GM19351 (cell line): ENCODE measurements at regions not wholly inside any gene's neighbourhood (a gene's known extent, or its start where the extent isn't known, plus 50 kb on each side); places are given as distances from the start of the nearest gene placed in this dataset.
A peak's percentile ranks its signal among the peaks of the same experiment; 100 is the strongest.
"Not testable (repeated sequence)": the region's sequence is repeated elsewhere in the genome, so short reads cannot be mapped to it uniquely, and the experiment has no call there.

Experiments
- ATAC-seq: cut with Tn5 transposase; IDR thresholded peaks from one replicate; pipeline ENCODE4 v1.9.1; 2021; ENCODE audit warnings: mild to moderate bottlenecking, moderate library complexity; ENCODE audit not compliant: unreplicated experiment

DNA sequence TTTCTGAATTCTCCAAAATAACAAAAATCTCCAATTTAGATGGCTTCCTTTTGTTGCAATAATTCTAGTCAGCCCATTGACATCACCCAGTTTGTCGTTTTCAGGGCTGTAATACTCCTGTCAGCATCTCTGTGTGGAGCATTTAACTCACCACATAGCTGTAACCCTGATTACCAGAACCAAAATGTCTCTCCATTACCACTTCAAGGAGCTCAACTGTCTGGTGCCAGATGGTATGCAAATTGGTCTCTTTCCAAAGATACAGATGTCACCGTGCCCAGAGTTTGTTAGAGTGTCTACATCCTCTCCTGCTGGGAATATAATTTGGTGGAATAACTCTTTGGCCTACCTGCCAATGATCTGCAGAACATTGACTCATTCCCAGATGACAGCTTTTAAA is 350.3 kb upstream of the POT1 start:
- no peak for ATAC-seq

- no peak for ATAC-seq
Observed at GRCh38 chr7:125278318-125278717, 348.7 kb upstream of the POT1 start.

- ATAC-seq, result not testable (repeated sequence)
Observed at GRCh38 chr7:125274742-125275141, 345.1 kb upstream of the POT1 start.

- ATAC-seq, result not testable (repeated sequence)
Observed at GRCh38 chr7:125264174-125264856, 334.7 kb upstream of the POT1 start.

DNA sequence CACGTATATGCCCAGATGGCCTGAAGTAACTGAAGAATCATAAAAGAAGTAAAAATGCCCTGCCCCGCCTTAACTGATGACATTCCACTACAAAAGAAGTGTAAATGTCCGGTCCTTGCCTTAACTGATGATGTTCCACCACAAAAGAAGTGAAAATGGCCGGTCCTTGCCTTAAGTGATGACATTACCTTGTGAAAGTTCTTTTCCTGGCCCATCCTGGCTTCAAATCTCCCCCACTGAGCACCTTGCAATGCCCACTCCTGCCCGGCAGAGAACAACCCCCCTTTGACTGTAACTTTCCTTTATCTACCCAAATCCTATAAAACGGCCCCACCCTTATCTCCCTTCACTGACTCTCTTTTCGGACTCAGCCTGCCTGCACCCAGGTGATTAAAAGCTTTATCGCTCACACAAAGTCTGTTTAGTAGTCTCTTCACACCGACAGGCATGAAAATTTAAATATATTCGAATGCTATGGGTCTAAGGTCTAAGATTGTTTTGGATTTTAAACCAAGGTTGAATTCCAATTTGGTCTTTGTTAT is 329.3 kb upstream of the POT1 start:
- not testable (repeated sequence) for ATAC-seq

DNA sequence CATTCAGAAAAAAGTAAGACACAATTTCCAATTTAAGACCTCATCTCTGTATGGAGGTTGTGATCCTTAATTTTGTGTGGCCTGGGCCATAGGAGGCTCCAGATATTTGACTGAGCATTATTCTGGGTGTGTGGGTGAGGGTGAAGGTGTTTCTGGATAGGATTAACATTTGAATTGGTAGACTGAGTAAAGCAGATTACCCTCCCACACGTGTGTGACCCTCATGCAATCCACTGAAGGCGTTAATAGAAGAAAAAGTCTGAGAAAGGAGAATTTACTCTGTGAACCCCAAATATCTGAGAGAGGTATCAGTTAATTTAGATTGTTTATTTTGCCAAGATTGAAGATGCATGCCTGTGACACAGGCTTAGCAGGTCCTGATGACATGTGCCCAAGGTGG is 328.0 kb upstream of the POT1 start:
- ATAC-seq, result no peak

GRCh38 chr7:125256446-125256845 is 326.8 kb upstream of the POT1 start:
- ATAC-seq, result no peak

DNA sequence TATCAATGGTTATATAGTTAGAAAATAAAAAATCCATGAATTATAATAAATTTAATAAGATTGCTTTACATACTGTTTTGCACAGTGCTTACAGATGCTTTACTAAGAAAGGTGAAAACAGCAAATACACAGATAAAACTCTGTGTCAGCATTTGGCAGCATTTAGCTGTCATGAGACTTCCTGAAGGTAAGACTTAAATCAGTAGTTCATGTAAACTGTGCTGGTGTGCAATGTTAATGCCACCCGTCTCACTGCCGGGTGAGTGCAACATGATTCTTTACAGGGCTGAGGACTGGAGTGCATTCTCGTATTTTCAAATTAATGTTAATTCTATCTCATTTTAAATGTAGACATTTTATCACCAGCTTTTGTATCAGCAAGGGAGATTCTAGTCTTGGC is 326.2 kb upstream of the POT1 start:
- ATAC-seq, result no peak

DNA sequence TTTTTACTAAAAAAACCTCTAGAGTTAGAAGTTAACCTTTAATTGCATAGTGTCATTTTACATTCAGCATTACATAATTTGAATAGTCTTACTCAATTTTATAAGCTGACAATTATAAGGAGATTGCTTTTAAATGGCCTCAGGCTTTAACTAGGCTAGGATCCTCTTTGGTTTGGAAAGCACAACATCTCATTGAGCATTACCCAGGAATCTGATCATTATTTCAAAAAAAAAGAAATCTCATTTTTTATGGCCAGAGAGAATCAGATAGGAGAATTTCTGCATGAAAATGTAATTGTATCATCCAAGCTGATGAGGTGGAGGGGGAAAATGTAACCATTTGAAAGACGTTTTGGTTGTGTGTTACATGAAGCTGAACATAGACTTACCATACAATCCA is 324.9 kb upstream of the POT1 start:
- ATAC-seq, result no peak

DNA sequence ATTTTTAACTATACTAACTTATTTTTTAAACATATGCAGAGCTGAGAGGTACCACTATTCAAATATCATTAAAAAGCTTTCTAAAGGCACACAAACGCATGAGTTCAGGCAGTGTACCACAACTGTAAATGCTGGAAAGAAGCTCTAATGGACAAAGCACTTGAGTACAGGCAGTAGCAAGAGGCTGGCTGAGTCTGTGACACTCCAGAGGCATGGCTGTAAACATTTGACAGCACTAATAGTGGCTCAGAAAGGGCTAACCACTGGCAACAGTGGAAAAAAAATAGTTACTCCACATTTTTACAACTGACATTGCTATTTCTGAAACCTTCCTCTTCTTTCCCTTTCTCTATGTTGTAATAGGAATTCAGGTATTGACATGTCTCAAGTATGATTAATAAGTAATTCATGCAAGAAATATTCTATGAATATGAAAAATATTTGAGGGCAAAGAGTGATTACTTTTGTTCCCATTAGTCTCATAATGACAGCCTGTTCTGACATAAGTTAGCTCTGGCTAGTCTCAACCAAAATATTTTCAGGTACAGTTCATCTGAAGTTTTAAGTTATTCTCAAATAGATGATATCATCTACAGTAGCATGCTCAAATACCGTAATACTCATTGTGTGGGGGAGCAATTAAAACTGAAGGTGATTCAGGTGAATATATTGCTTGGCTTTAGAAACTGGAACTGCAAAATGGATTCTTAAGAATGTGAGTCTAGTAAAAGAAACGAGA is 324.0 kb upstream of the POT1 start:
- no peak for ATAC-seq

DNA sequence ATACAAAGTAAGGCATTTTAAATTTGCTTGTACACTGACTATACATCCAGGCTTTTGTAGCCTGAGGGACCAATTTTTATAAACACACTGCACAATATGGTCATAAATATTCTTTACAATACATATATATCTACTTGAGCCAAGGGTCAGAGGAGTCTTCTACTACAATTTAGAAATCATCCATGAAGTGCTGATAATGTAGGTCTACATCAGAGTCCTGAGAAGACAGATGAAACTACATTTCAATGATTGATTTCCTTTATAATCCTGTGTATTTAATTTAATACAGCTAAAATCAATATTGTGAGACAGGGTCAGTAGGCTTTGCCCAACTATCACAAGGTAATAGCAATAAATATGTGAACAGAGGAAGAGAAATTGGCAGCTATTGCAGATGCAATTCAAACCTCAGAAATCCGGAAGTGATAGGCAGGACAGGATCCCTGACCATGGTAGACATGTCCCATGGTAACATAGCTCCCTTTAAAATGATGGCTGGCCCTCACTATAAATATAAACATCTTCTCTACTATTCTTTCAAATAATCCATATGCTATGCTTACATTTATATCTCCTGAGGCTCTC is 318.0 kb upstream of the POT1 start:
- ATAC-seq, result no peak

DNA sequence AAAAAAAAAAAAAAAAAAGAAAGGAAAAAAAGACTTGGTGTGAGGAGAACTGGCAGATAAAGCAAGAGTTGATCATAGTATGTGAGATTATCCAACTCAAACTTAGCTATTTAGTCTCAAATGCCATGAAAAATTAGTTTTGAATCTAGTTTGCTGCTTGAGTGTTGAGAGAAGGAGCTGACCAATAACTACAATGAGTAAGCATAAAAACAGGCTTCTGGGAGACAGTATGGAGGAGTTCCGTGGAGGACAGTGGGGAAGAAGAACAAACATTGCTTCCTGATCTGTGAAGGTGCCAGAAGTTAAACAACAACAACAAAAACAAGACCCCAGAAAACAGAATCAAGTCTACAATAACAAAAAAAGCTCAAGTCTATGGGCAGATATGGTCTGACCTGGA is 317.1 kb upstream of the POT1 start:
- ATAC-seq, result no peak

GRCh38 chr7:125241548-125241947 is 311.9 kb upstream of the POT1 start:
- ATAC-seq, result peak; percentile 63

DNA sequence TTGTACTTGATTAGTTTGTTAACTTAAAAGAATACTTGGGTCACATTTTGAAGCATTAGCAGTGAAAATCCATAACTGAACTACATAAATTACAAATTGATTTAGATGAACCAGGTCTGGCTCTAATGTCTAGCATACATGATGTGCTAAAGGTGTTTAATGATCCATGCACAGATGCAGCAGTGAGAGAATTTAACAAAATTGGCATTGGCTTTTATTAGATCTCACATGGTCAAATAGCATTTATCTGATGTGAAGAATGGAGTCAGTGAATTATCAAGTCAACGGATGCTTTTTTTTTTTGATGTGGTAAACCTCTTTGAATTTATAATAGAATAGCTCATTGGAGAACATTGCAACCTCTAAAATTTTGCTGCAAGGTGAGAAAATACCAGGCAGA is 293.0 kb upstream of the POT1 start:
- ATAC-seq, result no peak

- no peak for ATAC-seq
Observed at GRCh38 chr7:125218076-125218475, 288.5 kb upstream of the POT1 start.

DNA sequence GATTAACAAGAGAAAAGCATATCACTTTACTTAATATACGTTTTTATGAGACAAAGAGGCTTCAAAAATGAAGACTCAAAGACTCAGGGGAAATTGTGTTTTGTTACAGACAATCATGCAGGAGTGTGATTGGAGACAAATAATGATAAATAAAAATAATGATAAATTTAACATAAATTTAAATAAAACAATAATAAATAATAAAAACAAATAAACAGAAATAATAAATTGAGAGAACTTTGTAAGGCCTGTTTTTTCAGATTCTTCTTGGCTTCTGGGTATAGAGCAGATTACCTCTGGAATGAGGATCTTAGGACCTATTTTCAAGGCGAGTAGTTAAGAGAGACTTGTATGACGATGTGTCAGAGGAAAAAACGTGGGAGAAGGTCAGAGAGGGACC is 271.4 kb upstream of the POT1 start:
- ATAC-seq, result no peak

DNA sequence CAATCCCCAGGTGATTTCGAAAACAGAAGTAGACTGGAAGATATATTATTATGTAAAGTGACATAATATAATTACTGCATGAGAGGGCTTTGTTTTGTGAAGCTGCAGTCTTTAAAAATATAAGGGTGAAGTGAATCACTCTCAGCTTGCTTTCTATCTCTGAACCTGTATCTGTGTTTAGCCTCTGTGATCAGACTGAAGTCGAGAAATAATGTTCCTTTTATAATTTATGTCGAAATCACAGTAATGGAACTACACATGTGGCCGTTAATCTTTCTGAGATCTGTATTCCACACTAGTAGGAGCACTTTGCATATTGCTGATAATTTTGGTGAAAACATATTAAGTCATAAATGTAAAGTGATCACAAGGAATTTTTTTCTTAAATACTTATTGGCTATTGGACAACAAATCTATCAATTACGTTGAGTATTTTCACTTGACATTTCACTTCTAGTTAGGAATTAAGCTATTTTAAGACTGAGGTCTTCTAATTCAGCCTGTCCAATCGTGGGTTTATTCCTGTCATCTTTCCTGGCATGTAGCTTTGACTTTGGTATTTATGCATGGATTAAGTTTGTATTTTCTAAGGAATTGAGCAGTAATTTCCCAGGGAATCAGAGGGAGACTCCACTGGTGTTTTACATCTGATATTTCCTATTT is 268.2 kb upstream of the POT1 start:
- no peak for ATAC-seq

DNA sequence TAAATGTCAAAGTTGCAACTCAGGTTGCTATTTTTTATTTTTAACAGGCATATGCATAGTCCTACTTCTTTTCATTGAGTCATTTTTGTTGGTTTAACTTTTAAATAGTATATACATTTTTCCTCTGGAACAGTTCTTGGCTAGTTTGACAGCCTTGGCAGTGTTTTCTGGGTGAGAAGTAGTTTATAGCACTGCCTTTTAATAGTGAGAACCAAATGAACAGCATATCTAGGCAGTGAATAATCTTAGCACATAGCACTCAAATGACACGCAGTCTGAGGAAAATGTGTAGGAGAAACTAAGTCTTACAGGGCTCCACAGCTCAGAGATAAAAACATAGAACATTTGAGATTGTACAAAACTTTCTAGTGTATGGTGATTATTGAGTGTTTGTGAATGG is 265.5 kb upstream of the POT1 start:
- ATAC-seq, result no peak

- ATAC-seq, result no peak
Observed at GRCh38 chr7:125193263-125193662, 263.6 kb upstream of the POT1 start.

- no peak for ATAC-seq
Observed at GRCh38 chr7:125184801-125185200, 255.2 kb upstream of the POT1 start.

GRCh38 chr7:125181569-125182267 is 252.1 kb upstream of the POT1 start:
- ATAC-seq, result not testable (repeated sequence)
